HG03139 (cell line): ENCODE measurements at regions not wholly inside any gene's neighbourhood (a gene's known extent, or its start where the extent isn't known, plus 50 kb on each side); places are given as distances from the start of the nearest gene placed in this dataset.
"Not testable (repeated sequence)": the region's sequence is repeated elsewhere in the genome, so short reads cannot be mapped to it uniquely, and the experiment has no call there.

Experiments
- ATAC-seq: cut with Tn5 transposase; IDR thresholded peaks from one replicate; pipeline ENCODE4 v1.9.1; 2021; ENCODE audit not compliant: unreplicated experiment

DNA sequence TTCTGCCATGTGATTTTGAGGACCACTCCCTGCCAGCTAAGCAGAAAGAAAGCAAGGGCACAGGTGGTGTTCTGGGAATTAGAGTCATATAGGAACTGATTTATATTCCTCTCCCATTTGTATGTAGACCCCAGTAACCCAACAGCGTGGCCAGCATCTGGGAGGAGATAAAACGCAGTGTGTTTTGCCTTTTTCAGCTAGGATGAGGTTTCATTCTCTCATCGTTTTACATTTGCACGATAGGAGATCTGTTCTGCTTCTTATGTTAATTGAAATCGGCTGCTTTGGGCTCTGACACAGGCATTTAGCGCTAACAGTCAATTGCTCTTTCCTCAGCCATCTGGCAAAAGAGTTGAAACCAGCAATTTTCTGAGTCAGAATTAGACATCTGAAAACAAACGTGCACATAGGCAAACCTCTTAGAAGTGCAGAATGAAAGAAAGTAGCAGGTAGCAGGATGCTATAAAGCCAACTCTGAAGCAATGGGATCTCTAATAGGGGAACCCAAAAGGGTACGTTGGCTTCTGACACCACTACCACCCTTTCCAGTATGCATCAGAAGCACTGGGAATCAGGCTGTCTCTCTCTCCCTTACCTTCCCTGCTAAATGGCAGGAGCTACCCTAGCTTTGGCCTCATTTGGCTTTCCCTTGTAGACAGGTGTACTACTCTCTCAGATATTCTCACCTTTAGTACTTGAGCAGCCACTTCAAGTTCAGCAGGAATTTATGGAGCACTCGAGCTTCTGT, 219.1 kb downstream of the PHLDA1 start:
- ATAC-seq: no peak

DNA sequence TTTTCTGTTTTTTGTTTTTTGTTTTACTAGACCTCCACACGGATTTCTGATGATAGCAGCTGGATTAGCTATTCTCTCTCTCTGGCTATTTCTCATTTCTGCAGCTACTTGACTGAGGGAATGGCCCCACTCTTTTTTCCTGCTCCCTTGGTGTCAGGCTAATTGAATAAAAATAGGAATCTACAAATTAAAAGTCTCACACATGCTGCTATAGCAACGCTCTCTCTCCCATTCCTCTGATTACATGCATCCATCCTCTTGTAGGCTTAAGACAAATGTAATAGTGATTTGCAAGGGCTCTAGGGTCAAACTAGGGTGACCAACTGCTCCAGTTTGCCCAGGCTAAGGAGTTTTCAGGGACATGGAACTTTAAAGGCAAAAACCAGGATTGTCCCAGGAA, 221.8 kb downstream of the PHLDA1 start:
- no peak for ATAC-seq

DNA sequence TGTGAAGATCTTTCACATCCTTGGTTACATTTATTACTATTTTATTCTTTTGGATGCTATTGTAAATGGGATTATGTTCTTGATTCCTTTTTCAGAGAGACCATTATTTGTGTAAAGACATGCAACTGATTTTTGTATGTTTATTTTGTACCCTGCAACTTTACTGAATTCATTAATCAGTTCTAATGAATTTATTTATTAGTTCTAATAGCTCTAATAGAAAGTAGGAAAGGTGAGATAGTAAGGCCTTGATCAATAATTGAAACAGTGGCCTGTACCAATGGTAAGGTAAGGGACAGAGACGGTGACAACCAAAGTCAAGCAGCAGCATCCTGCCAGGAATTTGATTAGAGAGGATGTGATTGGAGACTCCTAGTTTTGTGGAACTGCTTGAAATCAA, 224.1 kb downstream of the PHLDA1 start:
- ATAC-seq: no peak

DNA sequence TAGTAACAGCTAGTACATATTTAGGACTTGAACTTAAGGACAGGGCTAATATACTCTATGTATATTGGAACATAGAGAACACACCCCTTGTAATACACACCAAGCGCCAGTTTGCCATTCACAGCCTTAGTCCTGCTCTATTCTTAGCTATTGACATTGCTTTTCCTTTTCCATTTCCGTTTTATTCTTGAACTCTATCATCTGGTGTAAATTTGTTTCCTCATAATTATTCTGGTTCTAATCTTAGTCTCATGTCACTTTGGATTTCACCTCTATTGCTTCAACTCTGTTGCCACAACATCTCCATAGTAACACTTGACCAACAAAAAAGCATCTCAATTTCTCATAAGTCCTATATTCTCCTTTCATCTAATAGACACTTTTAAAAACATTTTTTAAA, 225.7 kb downstream of the PHLDA1 start:
- no peak for ATAC-seq

DNA sequence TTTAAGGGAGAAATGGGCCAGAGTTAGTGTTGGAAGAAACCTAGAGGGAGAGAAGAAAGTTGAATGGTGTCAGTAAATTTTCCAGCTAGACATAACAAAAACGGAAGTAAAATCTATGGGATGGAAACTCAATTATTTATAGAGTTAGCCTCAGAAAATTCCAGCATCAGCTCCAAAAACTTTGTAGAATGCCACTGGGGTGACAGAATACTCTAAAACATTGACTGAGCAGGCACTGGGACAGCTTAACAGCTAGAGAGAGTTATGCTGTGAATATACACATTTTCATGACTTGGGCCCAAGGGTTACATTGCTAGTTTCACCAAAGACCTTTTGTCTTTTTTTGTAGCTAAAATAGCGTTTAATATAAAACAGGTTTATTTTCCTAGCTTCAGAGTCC, 226.3 kb downstream of the PHLDA1 start:
- no peak for ATAC-seq

DNA sequence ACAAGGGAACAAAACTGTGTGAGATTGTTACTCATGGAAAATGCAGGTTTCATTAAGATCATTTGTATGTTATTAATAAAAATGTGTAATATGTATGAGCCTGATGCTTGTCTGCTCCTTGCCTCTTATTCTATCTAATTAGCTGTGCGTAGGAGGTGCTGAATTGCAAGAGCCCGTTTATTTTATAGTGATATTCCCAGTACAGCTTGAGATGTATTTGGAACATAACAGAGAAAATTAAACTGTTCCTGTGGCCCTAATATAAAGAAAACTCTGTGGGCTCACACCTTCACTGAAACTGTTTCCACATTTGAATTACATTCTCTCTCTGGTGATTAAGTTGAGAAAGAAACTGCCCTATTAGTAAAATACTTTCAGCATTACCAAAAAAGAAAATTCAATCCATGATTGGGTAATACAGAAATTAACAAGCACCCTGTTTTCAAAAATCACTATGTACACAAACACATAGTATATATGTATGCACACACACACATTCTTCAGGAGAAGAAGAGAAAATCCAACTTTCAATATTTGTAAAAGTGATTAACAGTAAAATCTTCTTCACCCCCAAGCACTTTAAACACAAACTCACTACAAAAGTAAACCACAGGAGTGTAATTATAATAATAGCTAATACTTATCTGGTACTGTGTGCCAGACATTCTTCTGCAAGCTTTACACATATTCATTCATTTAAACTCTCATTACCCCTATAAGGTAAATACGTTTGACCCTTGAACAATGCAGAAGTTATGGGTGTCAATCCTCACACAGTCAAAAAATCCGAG, 233.2 kb downstream of the PHLDA1 start:
- no peak for ATAC-seq

DNA sequence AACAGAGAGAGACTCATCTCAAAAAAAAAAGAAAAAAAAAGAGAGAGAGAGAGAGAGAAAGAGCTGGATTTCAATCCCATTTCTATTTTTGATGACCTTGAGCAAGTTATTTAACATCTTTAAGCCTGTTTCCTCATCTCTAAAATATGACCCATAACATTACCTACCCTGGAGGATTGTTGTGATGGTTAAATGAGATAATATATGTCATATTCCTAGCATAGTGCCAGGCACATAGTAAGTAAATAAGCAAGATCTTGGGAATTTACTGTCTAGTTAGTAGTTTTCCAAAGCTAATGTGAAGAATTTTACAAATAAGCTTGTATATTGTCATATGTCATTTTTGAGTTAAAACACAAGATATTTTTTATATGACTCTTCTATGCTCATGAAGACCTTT, 236.5 kb downstream of the PHLDA1 start:
- no peak for ATAC-seq

DNA sequence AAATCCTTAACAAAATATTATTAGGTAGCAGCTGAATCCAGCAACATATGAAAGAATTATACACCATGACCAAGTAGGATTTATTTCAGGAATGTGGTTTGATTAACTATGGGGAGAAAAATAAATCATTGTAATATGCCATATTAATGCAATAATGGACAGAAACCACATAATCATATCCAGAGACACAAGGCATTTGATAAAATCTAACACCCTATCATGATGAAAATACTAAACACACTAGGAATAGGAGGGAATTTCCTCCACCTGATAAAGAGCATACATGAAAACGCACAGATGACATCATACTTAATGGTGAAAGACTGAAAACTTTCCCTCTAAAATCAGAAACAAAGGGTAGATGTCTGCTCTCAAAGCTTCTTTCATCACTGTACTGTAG, 238.9 kb downstream of the PHLDA1 start:
- ATAC-seq: no peak

DNA sequence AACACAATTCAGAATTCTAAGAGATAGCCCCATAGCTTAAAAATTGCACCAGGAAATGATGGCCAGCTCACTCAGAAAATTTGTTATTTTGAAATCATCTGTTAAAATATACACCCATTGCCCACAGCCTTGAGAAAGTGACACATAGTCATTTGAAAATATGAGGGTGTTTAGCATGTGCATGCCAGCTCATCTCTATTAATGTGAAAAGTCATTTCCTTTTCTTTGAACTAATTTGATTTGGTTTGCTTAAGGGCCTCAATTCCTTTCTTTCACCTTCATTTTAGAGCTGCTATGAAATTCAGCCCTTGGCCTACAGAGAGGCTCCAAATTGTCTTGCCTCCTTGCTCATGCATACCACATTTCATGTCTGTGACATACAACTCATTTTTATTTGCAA, 241.4 kb downstream of the PHLDA1 start:
- no peak for ATAC-seq

DNA sequence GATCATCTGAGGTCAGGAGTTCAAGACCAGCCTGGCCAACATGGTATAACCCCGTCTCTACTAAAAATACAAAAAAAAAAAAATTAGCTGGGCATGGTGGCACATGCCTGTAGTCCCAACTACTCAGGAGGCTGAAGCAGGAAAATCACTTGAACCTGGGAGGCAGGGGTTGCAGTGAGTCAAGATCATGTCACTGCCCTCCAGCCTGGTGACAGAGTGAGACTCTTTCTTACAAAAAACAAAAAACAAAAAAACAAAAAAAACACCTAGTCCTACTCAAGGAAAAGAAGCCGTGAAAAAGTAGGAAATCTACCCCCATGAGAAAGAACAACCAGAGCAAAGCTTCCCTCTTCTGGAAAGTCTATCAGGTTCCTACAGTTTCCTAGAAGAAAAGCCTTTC, 244.4 kb downstream of the PHLDA1 start:
- ATAC-seq: not testable (repeated sequence)

DNA sequence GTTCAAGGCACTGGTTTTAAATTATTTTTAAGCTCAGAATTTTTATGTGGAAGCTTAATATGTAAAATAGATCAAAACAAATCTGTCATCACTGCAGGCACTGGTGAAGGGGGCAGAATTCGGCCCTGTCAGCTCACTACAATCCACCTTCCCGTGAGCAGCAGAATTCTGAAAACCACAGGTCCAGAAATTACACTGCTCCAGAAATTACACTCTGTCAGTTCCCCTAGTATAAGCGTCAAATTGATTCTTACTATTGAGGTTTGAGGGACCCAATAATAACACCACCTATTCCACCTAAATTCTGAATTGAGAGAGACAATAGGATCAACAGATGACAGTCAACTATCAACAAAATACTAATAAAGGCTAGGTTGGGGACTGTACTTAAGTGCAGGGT, 245.5 kb downstream of the PHLDA1 start:
- no peak for ATAC-seq

DNA sequence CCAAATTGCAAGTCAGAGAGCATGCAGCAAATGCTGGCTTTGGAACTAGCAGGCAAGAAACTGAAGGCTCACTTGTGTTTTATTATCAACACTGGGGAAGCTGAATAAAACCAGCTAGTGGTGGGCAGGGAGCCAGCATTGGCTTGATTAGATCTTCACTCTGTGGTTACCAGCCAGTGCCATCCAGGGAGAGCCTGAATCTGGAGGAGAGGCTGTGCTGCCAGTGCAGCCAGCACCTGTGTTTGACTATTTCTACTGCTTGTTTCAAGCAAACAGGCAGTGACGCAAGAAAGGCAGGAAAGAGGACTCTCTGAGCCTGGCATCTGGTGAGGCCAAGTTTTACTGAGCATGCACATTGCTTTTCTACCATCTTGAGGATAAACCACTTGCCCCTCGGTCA, 247.0 kb downstream of the PHLDA1 start:
- no peak for ATAC-seq

DNA sequence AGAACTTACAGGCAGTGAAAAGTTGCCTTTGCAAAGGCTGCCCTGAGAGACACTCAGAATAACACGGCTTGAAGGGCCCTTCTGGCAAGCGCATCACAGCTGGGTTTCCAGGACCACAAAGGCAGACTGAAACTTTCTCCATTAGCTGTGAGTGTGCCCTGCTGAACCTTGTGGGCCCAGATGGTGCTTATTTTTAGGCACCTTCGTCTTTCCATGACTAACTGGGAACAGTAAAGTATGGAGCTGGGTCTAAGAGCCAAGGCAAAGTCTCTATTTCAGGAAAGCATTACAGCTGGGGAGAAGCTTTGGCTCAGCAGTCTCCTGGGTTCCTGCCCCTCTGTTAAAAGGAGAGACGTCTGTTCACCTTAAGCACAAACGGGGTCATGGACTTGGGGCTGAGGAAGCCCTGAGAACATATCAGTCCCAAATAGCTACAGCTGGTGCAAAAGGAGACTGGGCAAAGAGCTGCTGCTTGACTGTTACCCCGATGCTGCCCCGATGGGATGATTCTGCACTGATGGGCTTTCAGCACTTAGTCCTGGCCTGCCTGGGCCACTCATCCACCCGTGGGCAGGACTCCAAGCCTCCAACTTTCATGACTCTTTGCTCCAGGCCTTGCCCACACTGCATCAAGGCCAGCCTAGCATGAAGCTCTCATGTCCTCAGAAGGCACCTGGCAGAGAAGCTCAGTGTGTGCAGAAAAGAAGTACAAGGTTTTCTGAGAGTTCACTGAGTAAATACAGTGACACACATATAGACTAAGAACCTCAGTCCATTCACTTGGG, 248.3 kb downstream of the PHLDA1 start:
- ATAC-seq: no peak

DNA sequence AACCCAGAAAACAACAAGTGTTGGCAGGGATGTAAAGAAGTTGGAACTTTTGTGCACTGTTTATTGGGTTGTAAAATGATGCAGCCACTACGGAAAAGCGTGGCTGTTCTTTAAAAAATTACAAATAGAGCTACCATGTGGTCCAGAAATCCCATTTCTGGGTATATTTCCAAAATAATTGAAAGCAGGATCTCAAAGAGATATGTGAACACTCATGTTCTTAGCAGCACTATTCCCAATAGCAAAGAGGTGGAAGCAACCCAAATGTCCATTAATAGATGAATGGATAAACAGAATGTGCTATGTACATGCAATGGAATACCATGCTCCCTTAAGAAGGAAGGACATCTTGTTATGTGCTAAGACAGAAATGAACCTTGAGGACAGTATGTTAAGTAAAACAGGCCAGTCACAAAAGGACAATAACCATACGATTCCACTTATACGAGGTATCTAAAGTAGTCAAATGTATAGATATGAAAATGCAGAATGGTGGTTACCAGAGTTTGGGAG, 249.5 kb downstream of the PHLDA1 start:
- no peak for ATAC-seq

DNA sequence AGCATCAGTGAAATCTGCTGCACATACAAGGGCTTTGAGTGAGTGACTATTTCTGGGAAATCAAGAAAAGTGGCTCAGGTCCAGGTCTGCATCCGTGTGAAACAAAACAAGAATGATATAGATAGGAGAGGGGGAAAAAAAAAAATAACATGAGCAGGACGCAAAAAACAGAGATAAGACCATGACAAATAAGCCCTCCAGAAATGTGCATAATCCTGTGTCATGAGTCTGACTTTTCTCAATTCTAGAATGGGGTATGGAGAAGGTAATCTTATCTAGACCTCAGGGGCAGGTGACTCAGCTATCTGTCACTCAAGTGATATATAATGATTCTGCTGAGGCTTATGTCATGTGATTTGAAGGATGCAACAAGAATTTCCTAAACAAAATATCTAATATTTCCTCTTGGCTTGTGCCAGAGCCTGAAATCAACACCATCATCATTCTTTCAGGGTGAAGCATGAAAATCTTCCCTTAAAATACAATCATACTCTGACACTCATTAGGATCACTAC, 250.0 kb downstream of the PHLDA1 start:
- ATAC-seq: no peak

DNA sequence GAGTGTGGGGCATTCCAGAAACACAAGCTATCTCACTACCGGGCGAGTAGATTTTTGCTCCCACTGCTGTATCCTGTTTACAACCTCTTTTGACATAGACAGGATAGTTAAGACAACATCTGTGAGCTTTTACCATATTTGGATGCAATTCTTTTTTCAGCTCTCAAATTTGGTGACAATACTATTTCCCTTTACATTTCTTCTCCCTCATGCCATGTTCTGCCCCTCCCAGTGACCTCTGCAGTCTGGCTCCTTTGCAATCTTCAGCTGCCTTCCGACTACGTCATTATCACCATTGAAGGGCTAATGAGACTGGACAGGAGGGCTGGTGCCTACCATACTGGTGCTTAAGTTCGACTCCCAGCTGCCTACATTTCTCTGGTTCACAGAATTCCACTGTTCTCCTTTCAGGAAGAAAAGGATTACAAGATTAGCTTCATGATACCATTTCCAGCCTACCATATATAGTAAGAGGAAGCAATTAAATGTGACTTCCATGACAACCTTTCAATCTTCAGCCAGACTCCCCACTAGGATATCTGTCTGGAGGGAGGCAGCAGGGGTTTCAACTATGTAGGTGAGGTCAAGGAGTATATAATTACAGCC, 251.6 kb downstream of the PHLDA1 start:
- no peak for ATAC-seq

DNA sequence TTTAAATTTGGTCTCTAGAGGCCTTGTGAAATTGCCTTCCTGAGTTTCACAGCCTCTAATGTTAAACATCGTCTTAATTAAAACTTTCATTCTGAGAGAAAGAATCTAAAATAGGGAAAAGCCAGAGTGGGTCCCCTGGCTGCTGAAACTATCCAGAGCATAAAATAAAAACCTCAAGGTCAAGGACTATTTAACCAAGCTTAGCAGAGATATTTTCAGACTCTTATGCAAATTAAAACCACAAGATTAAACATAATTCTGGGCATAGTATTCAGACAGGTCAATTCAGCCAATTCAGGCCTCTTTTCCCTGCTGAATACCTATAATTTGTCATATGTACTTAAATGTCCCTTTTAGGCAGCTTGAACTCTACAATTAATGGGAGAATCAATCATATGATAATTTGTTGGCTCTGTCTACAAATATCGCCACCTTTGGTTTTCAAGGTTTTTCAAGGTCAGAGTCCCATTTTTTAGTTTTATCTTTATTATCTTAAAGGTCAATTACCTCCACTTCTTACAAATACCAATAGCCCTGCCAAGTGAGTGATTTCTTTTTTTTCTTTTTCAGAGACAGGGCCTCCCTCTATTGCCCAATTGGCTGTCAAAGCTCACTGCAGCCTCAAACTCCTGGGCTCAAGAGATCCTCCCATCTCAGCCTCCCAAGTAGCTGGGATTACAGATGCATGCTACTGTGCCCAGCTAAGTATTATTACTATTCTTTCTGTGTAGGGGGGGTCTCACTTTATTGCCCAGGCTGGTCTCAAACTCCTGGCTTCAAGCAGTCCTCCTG, 257.1 kb downstream of the PHLDA1 start:
- ATAC-seq: no peak

DNA sequence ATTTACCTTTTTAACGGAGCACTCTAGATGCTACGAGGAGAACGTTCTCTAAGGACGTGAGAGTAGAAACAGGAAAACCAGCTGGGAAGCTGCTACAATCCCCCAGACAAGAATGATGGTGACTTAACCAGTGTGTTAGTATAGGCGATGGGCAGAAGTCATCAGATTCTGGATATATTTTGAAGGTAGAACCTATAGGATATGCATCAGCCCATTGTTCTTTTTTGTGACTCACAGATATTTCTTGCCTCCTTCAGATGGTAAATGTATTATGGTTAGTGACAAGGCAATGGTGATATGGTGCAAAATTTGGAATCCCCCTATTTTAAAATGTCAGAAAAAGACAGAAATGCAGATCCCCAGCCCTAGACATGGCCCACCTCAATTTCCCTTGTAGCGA, 258.2 kb downstream of the PHLDA1 start:
- no peak for ATAC-seq

DNA sequence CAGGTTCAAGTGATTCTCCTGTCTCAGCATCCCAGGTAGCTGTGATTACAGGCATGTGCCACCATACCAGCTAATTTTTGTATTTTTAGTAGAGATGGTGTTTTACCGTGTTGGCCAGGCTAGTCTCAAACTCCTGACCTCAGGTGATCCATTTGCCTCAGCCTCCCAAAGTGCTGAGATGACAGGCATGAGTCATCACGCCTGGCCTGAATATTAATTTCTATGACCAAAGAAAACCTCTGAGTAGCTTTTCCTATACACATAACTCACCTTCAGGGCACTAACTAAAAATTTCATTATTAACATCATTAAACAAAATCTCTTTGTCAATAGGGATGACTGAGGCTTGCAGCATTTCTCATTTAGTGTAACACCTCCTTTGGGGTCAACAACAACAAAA, 259.6 kb upstream of the KRR1 start:
- ATAC-seq: no peak

DNA sequence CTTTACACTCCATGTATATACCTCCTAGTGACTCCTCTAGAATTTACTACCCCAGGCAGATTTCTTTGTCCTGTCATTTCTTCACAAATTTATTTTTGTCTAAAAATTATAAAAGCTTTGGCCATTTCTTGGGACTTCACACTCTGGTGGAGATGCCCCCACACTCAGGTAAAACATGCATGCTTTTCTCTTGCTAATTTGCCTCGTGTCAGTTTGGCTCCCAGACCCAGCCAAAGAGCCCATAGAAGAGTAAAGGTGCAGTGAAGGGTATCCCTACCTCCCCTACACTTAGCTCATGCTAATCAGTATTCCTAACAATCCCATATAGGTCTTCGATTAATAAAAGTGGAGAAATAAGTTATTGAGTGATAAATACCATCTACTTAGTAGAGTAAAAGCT, 256.5 kb upstream of the KRR1 start:
- no peak for ATAC-seq
